SK-N-SH (cell line): ENCODE measurements at regions not wholly inside any gene's neighbourhood (a gene's known extent, or its start where the extent isn't known, plus 50 kb on each side); places are given as distances from the start of the nearest gene placed in this dataset.
A peak's percentile ranks its signal among the peaks of the same experiment; 100 is the strongest.

Experiments used
- CTCF ChIA-PET: fragments of 300-600, 350-600 bp; formaldehyde crosslinking; extraction: SDS; loops from one replicate; lab custom pipeline; 2021; lab: Yijun Ruan, JAX
- POLR2A ChIA-PET: fragments of 350-600 bp; sonication (Branson Sonifier 250); formaldehyde crosslinking; extraction: SDS; loops from one replicate; lab custom pipeline; 2020; ENCODE audit warnings: antibody characterized with exemption, inconsistent platforms; lab: Yijun Ruan, JAX
- DNase-seq: peaks from one replicate; pipeline ENCODE4 v3.0.0; 2012
- H2AFZ ChIP-seq: fragments of 200-600 bp; sonication (generic); 2 replicates; pipeline ENCODE4 v1.8.1; 2016; ENCODE audit warnings: antibody characterized with exemption, mild to moderate bottlenecking, low read depth
- H3F3A ChIP-seq: fragments of 200-600 bp; sonication (generic); replicated peaks from 2 replicates; pipeline ENCODE3; 2016; ENCODE audit warnings: antibody characterized with exemption, mild to moderate bottlenecking; ENCODE audit not compliant: insufficient read depth
- H3K27ac ChIP-seq, 2 experiments: fragments of 200-500 bp in 1 of 2; fragments of 200-600 bp in 1 of 2; sonication (Bioruptor generic) in 1 of 2; sonication (generic), shearing (Covaris generic) in 1 of 2; 2 replicates each; pipeline versions ENCODE4 v1.5.1 to v1.6.1; 2014 to 2016; ENCODE audit warnings: low read depth in 2 of 2, inconsistent platforms in 1 of 2, low read length in 1 of 2, mild to moderate bottlenecking in 1 of 2, mixed read lengths in 1 of 2
- H3K27me3 ChIP-seq: fragments of 200-600 bp; sonication (generic), shearing (Covaris generic); 2 replicates; pipeline ENCODE4 v1.6.1; 2016; ENCODE audit warnings: mixed run types; ENCODE audit not compliant: insufficient read depth
- H3K36me3 ChIP-seq, 2 experiments: fragments of 200-500 bp in 1 of 2; fragments of 200-600 bp in 1 of 2; sonication (Bioruptor generic) in 1 of 2; sonication (generic) in 1 of 2; replicated peaks in 1 of 2; 2 replicates each; pipeline versions ENCODE3 to v1.5.1; 2014 to 2016; ENCODE audit warnings: low read length in 1 of 2, mild to moderate bottlenecking in 1 of 2; ENCODE audit not compliant: insufficient read depth in 2 of 2, control insufficient read depth in 1 of 2
- H3K4me1 ChIP-seq, 2 experiments: fragments of 200-500 bp in 1 of 2; fragments of 200-600 bp in 1 of 2; sonication (Bioruptor generic) in 1 of 2; sonication (generic), shearing (Covaris generic) in 1 of 2; 2 replicates each; pipeline versions ENCODE4 v1.5.1 to v1.6.1; 2014 to 2016; ENCODE audit warnings: low read depth in 1 of 2, low read length in 1 of 2, mixed run types in 1 of 2; ENCODE audit not compliant: insufficient read depth in 2 of 2, control insufficient read depth in 1 of 2
- H3K4me2 ChIP-seq: fragments of 200-600 bp; sonication (generic), shearing (Covaris generic); 2 replicates; pipeline ENCODE4 v1.6.1; 2017; ENCODE audit warnings: mixed run types
- H3K4me3 ChIP-seq, 2 experiments: fragments of 200-500 bp in 1 of 2; fragments of 200-600 bp in 1 of 2; sonication (Bioruptor generic) in 1 of 2; sonication (generic), shearing (Covaris generic) in 1 of 2; 2 replicates each; pipeline versions ENCODE4 v1.5.1 to v1.8.1; 2014 to 2016; ENCODE audit warnings: low read depth in 2 of 2, inconsistent platforms in 1 of 2, low read length in 1 of 2, mild to moderate bottlenecking in 1 of 2, mixed read lengths in 1 of 2, moderate library complexity in 1 of 2
- H3K79me2 ChIP-seq: fragments of 200-600 bp; sonication (generic); 2 replicates; pipeline ENCODE4 v1.8.1; 2017; ENCODE audit warnings: mild to moderate bottlenecking; ENCODE audit not compliant: insufficient read depth
- H3K9ac ChIP-seq: fragments of 200-600 bp; sonication (generic); 2 replicates; pipeline ENCODE4 v1.6.1; 2017; ENCODE audit warnings: mixed run types
- H3K9me2 ChIP-seq: fragments of 200-600 bp; sonication (generic); 2 replicates; pipeline ENCODE4 v1.6.1; 2017; ENCODE audit warnings: mixed run types
- H3K9me3 ChIP-seq: fragments of 200-600 bp; sonication (generic); 2 replicates; pipeline ENCODE4 v1.6.1; 2017; ENCODE audit warnings: mixed run types, mild to moderate bottlenecking, moderate library complexity
- H4K20me1 ChIP-seq: fragments of 200-600 bp; sonication (generic); 2 replicates; pipeline ENCODE4 v1.6.1; 2017; ENCODE audit warnings: mild to moderate bottlenecking, mixed run types; ENCODE audit not compliant: insufficient read depth
- ELF1 ChIP-seq: IDR thresholded peaks from 2 replicates; pipeline ENCODE4 v1.4.0; 2012
- EP300 ChIP-seq, 2 experiments: IDR thresholded peaks; 2 replicates each; pipeline versions ENCODE4 v1.4.0 to v1.6.1; 2012; ENCODE audit warnings: borderline replicate concordance in 1 of 2, low read depth in 1 of 2, low read length in 1 of 2
- FOSL2 ChIP-seq: IDR thresholded peaks from 2 replicates; pipeline ENCODE4 v1.4.0; 2012; ENCODE audit warnings: low read depth, mild to moderate bottlenecking, moderate library complexity, borderline replicate concordance
- FOXM1 ChIP-seq: IDR thresholded peaks from 2 replicates; pipeline ENCODE4 v1.4.0; 2012; ENCODE audit warnings: low read depth, mild to moderate bottlenecking
- GABPA ChIP-seq: IDR thresholded peaks from 2 replicates; pipeline ENCODE4 v1.4.0; 2012; ENCODE audit warnings: low read depth, mild to moderate bottlenecking
- GATA2 ChIP-seq: sonication (generic); formaldehyde crosslinking; IDR thresholded peaks from 2 replicates; pipeline ENCODE4 v1.5.0; 2020; ENCODE audit warnings: mild to moderate bottlenecking, missing genetic modification reagents
- MEF2A ChIP-seq: IDR thresholded peaks from 2 replicates; pipeline ENCODE4 v1.4.0; 2012; ENCODE audit warnings: low read depth, borderline replicate concordance
- NFIC ChIP-seq: IDR thresholded peaks from 2 replicates; pipeline ENCODE4 v1.4.0; 2012; ENCODE audit warnings: borderline replicate concordance
- NRF1 ChIP-seq: IDR thresholded peaks from 2 replicates; pipeline ENCODE4 v1.6.1; 2012; ENCODE audit warnings: low read depth, mild to moderate bottlenecking, low read length
- PBX3 ChIP-seq: IDR thresholded peaks from 2 replicates; pipeline ENCODE4; 2012
- POLR2AphosphoS5 ChIP-seq: IDR thresholded peaks from 2 replicates; pipeline ENCODE4 v1.6.1; 2012; ENCODE audit warnings: low read depth, low read length
- RFX5 ChIP-seq: IDR thresholded peaks from 2 replicates; pipeline ENCODE4 v1.6.1; 2012; ENCODE audit warnings: mild to moderate bottlenecking, improper control_type of control experiment, low read length
- RXRA ChIP-seq: IDR thresholded peaks from 2 replicates; pipeline ENCODE4 v1.4.0; 2012; ENCODE audit warnings: low read depth, mild to moderate bottlenecking, borderline replicate concordance
- TAF1 ChIP-seq: IDR thresholded peaks from 2 replicates; pipeline ENCODE4 v1.6.1; 2012; ENCODE audit warnings: low read depth, mild to moderate bottlenecking, low read length, moderate library complexity, borderline replicate concordance
- TEAD4 ChIP-seq: IDR thresholded peaks from 2 replicates; pipeline ENCODE4 v1.4.0; 2012; ENCODE audit warnings: mild to moderate bottlenecking, borderline replicate concordance; ENCODE audit not compliant: insufficient read depth
- USF1 ChIP-seq: IDR thresholded peaks from 2 replicates; pipeline ENCODE4 v1.4.0; 2012; ENCODE audit warnings: low read depth, borderline replicate concordance
- YY1 ChIP-seq: IDR thresholded peaks from 2 replicates; pipeline ENCODE4 v1.4.0; 2012; ENCODE audit warnings: low read depth, mild to moderate bottlenecking
- WGBS: methylation state at CpG from one replicate; pipeline ENCODE4 v1.1.6; 2017; ENCODE audit warnings: low lambda C conversion rate; 5-methylcytosine and 5-hydroxymethylcytosine counted together
- TF ChIP-seq, protein P1 (sequence below): fragments of 200-600 bp; sonication (generic); IDR thresholded peaks from 2 replicates; pipeline ENCODE4 v1.6.1; 2017; ENCODE audit warnings: antibody characterized with exemption, mild to moderate bottlenecking, moderate library complexity

- no peak for TF ChIP-seq TEAD4
- no peak for TF ChIP-seq RXRA
- TF ChIP-seq NRF1: no peak
- no peak for TF ChIP-seq NFIC
- TF ChIP-seq GABPA: no peak
- TF ChIP-seq USF1: no peak
- TF ChIP-seq YY1: no peak
- TF ChIP-seq FOSL2: no peak
- no peak for TF ChIP-seq RFX5
- TF ChIP-seq MEF2A: no peak
- no peak for TF ChIP-seq GATA2 (CRISPR knock-in tag)
- no peak for TF ChIP-seq PBX3
- TF ChIP-seq EP300 (IDR thresholded peaks at IDR 0.05; ENCODE audit: borderline replicate concordance in 1 of 2, low read depth in 1 of 2, low read length in 1 of 2): no peak
- TF ChIP-seq FOXM1: no peak
- TF ChIP-seq POLR2AphosphoS5: no peak
- TF ChIP-seq ELF1: no peak
- no peak for TF ChIP-seq TAF1
- no peaks in the 10 kb centered on the region for H3K9me3 ChIP-seq
- no peak overlapping the region for H3K4me2 ChIP-seq
- DNase-seq: no peak
- H3K27me3 ChIP-seq: peaks cover 8% of the 10 kb centered on the region; the same call in 1 of the 2 replicates
- no peak overlapping the region for H2AFZ ChIP-seq
- 0% methylated on average over 1 of the region's 1 CpG for WGBS
- H3K9ac ChIP-seq: no peak overlapping the region
- H4K20me1 ChIP-seq: no peaks in the 10 kb centered on the region
- no peaks in the 10 kb centered on the region for H3K4me1 ChIP-seq
- H3K27ac ChIP-seq: no peak overlapping the region
- no peak overlapping the region for H3K4me3 ChIP-seq
- no peaks in the 10 kb centered on the region for H3F3A ChIP-seq
- H3K79me2 ChIP-seq: no peaks in the 10 kb centered on the region
- ChIA-PET POLR2A (no interaction called here), CTCF (no interaction called here)
- H3K36me3 ChIP-seq: no peaks in the 10 kb centered on the region
- no peaks in the 10 kb centered on the region for H3K9me2 ChIP-seq
These were observed 90.6 kb downstream of the AREG start for GRCh38 chr4:74535512-74535911.

DNA sequence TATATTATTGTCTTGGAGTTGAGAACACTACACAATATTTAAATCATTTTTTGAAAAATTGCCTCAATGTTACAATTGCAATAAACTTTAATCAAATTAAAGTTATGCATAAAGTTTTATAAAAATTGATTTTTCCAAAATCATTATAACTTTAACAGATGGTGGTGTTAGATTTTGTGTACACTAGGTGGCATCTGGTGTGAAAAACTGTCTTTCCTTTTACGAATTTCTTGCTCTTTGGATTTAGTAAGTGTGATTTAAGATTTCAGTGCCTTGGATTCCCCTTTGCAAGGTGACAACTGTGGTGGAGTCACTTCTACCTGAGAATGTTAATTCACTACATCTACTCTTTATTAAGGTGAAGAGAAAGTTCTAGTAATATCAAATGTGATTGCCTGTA lies 91.6 kb downstream of the AREG start:
- H3K9ac ChIP-seq: no peak overlapping the region
- no peaks in the 10 kb centered on the region for H3K79me2 ChIP-seq
- H3K9me2 ChIP-seq: no peaks in the 10 kb centered on the region
- no peaks in the 10 kb centered on the region for H4K20me1 ChIP-seq
- H3K4me2 ChIP-seq: no peak overlapping the region
- DNase-seq: no peak
- WGBS: 3% methylated on average over 1 of the region's 1 CpG
- no peaks in the 10 kb centered on the region for H3K9me3 ChIP-seq
- TF ChIP-seq, protein P1, sequence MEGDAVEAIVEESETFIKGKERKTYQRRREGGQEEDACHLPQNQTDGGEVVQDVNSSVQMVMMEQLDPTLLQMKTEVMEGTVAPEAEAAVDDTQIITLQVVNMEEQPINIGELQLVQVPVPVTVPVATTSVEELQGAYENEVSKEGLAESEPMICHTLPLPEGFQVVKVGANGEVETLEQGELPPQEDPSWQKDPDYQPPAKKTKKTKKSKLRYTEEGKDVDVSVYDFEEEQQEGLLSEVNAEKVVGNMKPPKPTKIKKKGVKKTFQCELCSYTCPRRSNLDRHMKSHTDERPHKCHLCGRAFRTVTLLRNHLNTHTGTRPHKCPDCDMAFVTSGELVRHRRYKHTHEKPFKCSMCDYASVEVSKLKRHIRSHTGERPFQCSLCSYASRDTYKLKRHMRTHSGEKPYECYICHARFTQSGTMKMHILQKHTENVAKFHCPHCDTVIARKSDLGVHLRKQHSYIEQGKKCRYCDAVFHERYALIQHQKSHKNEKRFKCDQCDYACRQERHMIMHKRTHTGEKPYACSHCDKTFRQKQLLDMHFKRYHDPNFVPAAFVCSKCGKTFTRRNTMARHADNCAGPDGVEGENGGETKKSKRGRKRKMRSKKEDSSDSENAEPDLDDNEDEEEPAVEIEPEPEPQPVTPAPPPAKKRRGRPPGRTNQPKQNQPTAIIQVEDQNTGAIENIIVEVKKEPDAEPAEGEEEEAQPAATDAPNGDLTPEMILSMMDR: peak; percentile 45
- no peak for TF ChIP-seq MEF2A
- TF ChIP-seq EP300 (IDR thresholded peaks at IDR 0.05; ENCODE audit: borderline replicate concordance in 1 of 2, low read depth in 1 of 2, low read length in 1 of 2): no peak
- CTCF ChIA-PET: no interaction called here
- H2AFZ ChIP-seq: no peak overlapping the region
- no peaks in the 10 kb centered on the region for H3F3A ChIP-seq
- no peaks in the 10 kb centered on the region for H3K27me3 ChIP-seq
- H3K4me1 ChIP-seq: no peaks in the 10 kb centered on the region
- no peak overlapping the region for H3K4me3 ChIP-seq
- POLR2A ChIA-PET: no interaction called here
- H3K36me3 ChIP-seq: no peaks in the 10 kb centered on the region
- H3K27ac ChIP-seq: no peak overlapping the region
